Astrocyte (in vitro differentiated cells and primary cell): ENCODE measurements at regions not wholly inside any gene's neighbourhood (a gene's known extent, or its start where the extent isn't known, plus 50 kb on each side); places are given as distances from the start of the nearest gene placed in this dataset.

Experiments
- DNase-seq: peaks from one replicate; pipeline ENCODE4 v3.0.0-alpha.2; 2010; ENCODE audit warnings: low read depth
- FAIRE-seq: peaks from 2 replicates; lab custom pipeline; 2011; peaks lifted over from hg19 to GRCh38; lab: Jason Lieb, UNC
- H2AFZ ChIP-seq: 2 replicates; pipeline ENCODE4 v1.6.0; 2012; ENCODE audit warnings: low read depth, low read length, inconsistent platforms
- H3K27ac ChIP-seq: 2 replicates; pipeline ENCODE4 v1.5.1; 2011; ENCODE audit warnings: low read depth, low read length, inconsistent platforms
- H3K27me3 ChIP-seq: 2 replicates; pipeline ENCODE4 v1.6.0; 2011; ENCODE audit warnings: low read length, inconsistent platforms; ENCODE audit not compliant: insufficient read depth
- H3K36me3 ChIP-seq: 2 replicates; pipeline ENCODE4 v1.5.1; 2011; ENCODE audit warnings: low read length, inconsistent platforms; ENCODE audit not compliant: insufficient read depth
- H3K4me1 ChIP-seq: 2 replicates; pipeline ENCODE4 v1.5.1; 2011; ENCODE audit warnings: low read length, inconsistent platforms; ENCODE audit not compliant: insufficient read depth
- H3K4me2 ChIP-seq: 2 replicates; pipeline ENCODE4 v1.6.0; 2012; ENCODE audit warnings: low read length, inconsistent platforms
- H3K4me3 ChIP-seq: 2 replicates; pipeline ENCODE4 v1.5.1; 2011; ENCODE audit warnings: low read depth, mild to moderate bottlenecking, low read length, inconsistent platforms; ENCODE audit not compliant: insufficient read depth
- H3K79me2 ChIP-seq: 2 replicates; pipeline ENCODE4 v1.6.0; 2012; ENCODE audit warnings: mild to moderate bottlenecking, low read length, inconsistent platforms; ENCODE audit not compliant: insufficient read depth
- H3K9ac ChIP-seq: 2 replicates; pipeline ENCODE4 v1.6.0; 2012; ENCODE audit warnings: mild to moderate bottlenecking, low read length, inconsistent platforms
- H3K9me3 ChIP-seq: 2 replicates; pipeline ENCODE4 v1.5.1; 2012; ENCODE audit warnings: low read depth, mild to moderate bottlenecking, low read length, inconsistent platforms; ENCODE audit not compliant: insufficient read depth
- H4K20me1 ChIP-seq: 2 replicates; pipeline ENCODE4 v1.6.0; 2012; ENCODE audit warnings: low read length, inconsistent platforms; ENCODE audit not compliant: insufficient read depth
- H3K27ac Mint-ChIP-seq: one replicate; pipeline ENCODE4 v1.8.0; 2021; ENCODE audit warnings: mild to moderate bottlenecking, mixed read lengths; ENCODE audit not compliant: unreplicated experiment
- H3K27me3 Mint-ChIP-seq: one replicate; pipeline ENCODE4 v1.8.0; 2021; ENCODE audit warnings: low read depth, mixed read lengths; ENCODE audit not compliant: unreplicated experiment
- H3K36me3 Mint-ChIP-seq: one replicate; pipeline ENCODE4 v1.8.0; 2021; ENCODE audit warnings: low read depth, mixed read lengths; ENCODE audit not compliant: unreplicated experiment
- H3K4me1 Mint-ChIP-seq: one replicate; pipeline ENCODE4 v1.8.0; 2021; ENCODE audit warnings: low read depth, mixed read lengths; ENCODE audit not compliant: unreplicated experiment
- H3K4me3 Mint-ChIP-seq: one replicate; pipeline ENCODE4 v1.8.0; 2021; ENCODE audit warnings: mild to moderate bottlenecking, moderate library complexity, mixed read lengths; ENCODE audit not compliant: unreplicated experiment
- H3K9me3 Mint-ChIP-seq: one replicate; pipeline ENCODE4 v1.8.0; 2021; ENCODE audit warnings: mild to moderate bottlenecking, mixed read lengths; ENCODE audit not compliant: unreplicated experiment
- EZH2 ChIP-seq: IDR thresholded peaks from 2 replicates; pipeline ENCODE4 v1.6.1; 2012; ENCODE audit warnings: mild to moderate bottlenecking, low read length, inconsistent platforms; ENCODE audit not compliant: insufficient read depth
- TF ChIP-seq, protein P1 (sequence below): IDR thresholded peaks from 2 replicates; pipeline ENCODE4 v1.5.1; 2011; ENCODE audit warnings: low read depth, mild to moderate bottlenecking, inconsistent platforms, low read length, moderate library complexity; ENCODE audit not compliant: insufficient read depth

DNA sequence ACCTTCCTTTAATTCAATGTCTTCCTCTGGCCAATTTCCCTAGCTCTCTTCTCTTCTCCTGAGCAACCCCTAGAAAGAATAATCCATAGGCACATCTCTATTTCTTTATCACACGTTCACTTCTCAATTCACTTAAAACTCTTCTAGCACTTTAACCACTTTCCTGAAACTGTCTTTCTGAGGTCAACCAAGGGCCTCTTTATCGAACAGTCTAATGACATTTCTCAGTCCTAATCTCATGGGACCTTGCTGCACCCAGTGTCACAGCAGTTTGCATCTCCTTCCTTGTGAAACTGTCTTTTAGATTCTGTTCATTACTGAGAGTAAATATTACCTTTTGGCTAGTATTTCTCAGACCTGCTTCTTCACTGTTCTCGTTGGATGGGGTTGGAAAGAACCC, 285.3 kb upstream of the RASGEF1B start:
- no peak for FAIRE-seq
- no peaks in the 10 kb centered on the region for H3K4me1 ChIP-seq
- H2AFZ ChIP-seq = no peak overlapping the region
- Mint-ChIP-seq H3K9me3 (peaks cover 2% of the 10 kb centered on the region), H3K4me3 (no peak overlapping the region), H3K36me3 (peaks cover 2% of the 10 kb centered on the region), H3K27ac (no peak overlapping the region), H3K4me1 (peaks cover 3% of the 10 kb centered on the region), H3K27me3 (no peaks in the 10 kb centered on the region)
- no peaks in the 10 kb centered on the region for H4K20me1 ChIP-seq
- H3K9me3 ChIP-seq = no peaks in the 10 kb centered on the region
- H3K4me3 ChIP-seq = no peak overlapping the region
- TF ChIP-seq, protein P1, sequence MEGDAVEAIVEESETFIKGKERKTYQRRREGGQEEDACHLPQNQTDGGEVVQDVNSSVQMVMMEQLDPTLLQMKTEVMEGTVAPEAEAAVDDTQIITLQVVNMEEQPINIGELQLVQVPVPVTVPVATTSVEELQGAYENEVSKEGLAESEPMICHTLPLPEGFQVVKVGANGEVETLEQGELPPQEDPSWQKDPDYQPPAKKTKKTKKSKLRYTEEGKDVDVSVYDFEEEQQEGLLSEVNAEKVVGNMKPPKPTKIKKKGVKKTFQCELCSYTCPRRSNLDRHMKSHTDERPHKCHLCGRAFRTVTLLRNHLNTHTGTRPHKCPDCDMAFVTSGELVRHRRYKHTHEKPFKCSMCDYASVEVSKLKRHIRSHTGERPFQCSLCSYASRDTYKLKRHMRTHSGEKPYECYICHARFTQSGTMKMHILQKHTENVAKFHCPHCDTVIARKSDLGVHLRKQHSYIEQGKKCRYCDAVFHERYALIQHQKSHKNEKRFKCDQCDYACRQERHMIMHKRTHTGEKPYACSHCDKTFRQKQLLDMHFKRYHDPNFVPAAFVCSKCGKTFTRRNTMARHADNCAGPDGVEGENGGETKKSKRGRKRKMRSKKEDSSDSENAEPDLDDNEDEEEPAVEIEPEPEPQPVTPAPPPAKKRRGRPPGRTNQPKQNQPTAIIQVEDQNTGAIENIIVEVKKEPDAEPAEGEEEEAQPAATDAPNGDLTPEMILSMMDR = no peak
- TF ChIP-seq EZH2 = no peak
- H3K27ac ChIP-seq = no peak overlapping the region
- H3K4me2 ChIP-seq = no peak overlapping the region
- H3K9ac ChIP-seq = no peak overlapping the region
- no peaks in the 10 kb centered on the region for H3K79me2 ChIP-seq
- no peak for DNase-seq
- no peaks in the 10 kb centered on the region for H3K27me3 ChIP-seq
- no peaks in the 10 kb centered on the region for H3K36me3 ChIP-seq

DNA sequence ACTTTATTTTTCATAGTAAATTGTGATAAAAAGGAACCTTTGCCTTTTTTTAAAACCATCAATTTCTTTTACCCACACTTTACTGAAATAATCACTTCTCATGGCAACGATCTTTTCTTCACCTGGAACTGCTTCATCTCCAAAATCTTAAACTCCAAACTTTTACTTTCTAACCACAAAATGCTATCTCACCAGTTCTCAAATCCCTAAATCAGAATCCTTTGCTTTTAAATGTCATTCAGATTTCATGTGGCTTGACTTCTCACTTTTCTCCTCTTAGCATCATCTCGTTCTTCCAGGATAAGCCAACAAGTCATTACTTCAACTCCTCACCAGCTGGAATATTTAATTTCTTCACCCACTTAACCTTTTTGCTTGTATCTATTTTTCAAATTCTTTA, 284.3 kb upstream of the RASGEF1B start:
- no peak overlapping the region for H3K4me3 ChIP-seq
- H3K36me3 ChIP-seq = no peaks in the 10 kb centered on the region
- H3K9me3 ChIP-seq = no peaks in the 10 kb centered on the region
- H3K27ac Mint-ChIP-seq = no peak overlapping the region
- H3K9me3 Mint-ChIP-seq = peaks cover 2% of the 10 kb centered on the region
- H3K9ac ChIP-seq = no peak overlapping the region
- H3K4me1 ChIP-seq = no peaks in the 10 kb centered on the region
- H3K27me3 ChIP-seq = no peaks in the 10 kb centered on the region
- no peak overlapping the region for H3K4me2 ChIP-seq
- no peak overlapping the region for H3K27ac ChIP-seq
- peaks cover 3% of the 10 kb centered on the region for H3K4me1 Mint-ChIP-seq
- TF ChIP-seq EZH2 = no peak
- TF ChIP-seq, protein P1 = no peak
- FAIRE-seq (no peak), DNase-seq (no peak)
- H3K27me3 Mint-ChIP-seq = no peaks in the 10 kb centered on the region
- no peaks in the 10 kb centered on the region for H3K79me2 ChIP-seq
- H3K4me3 Mint-ChIP-seq = no peak overlapping the region
- H3K36me3 Mint-ChIP-seq = peaks cover 2% of the 10 kb centered on the region
- no peak overlapping the region for H2AFZ ChIP-seq
- H4K20me1 ChIP-seq = no peaks in the 10 kb centered on the region

DNA sequence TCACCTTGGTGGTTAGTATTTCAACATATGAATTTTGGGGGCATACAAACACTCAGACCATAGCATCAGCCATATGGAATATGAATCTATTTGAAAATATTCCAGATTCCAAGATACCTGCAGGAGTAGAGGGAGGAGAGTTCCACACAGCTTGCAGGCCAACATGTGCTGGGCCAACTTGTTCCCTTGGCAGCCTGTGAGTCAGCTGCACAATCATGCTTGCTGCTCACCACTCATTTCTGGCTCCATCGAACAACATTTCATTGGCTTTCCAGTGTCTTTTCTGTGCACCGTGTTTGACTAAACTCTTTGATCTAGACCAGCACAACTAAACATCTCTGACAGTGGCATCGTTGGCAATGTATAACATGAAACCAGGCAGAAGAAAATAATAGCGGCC, 282.5 kb upstream of the RASGEF1B start:
- Mint-ChIP-seq H3K4me3 (no peak overlapping the region), H3K9me3 (no peaks in the 10 kb centered on the region), H3K27ac (no peak overlapping the region), H3K27me3 (no peaks in the 10 kb centered on the region), H3K4me1 (peaks cover 3% of the 10 kb centered on the region), H3K36me3 (no peaks in the 10 kb centered on the region)
- H2AFZ ChIP-seq = no peak overlapping the region
- H3K79me2 ChIP-seq = no peaks in the 10 kb centered on the region
- no peaks in the 10 kb centered on the region for H3K27me3 ChIP-seq
- H3K4me3 ChIP-seq = no peak overlapping the region
- DNase-seq = no peak
- H3K9me3 ChIP-seq = no peaks in the 10 kb centered on the region
- no peak for FAIRE-seq
- TF ChIP-seq EZH2 = no peak
- TF ChIP-seq, protein P1 = no peak
- no peak overlapping the region for H3K9ac ChIP-seq
- H3K4me2 ChIP-seq = no peak overlapping the region
- H4K20me1 ChIP-seq = no peaks in the 10 kb centered on the region
- no peaks in the 10 kb centered on the region for H3K36me3 ChIP-seq
- H3K27ac ChIP-seq = no peak overlapping the region
- no peaks in the 10 kb centered on the region for H3K4me1 ChIP-seq
